A549 (cell line): ENCODE measurements at regions not wholly inside any gene's neighbourhood (a gene's known extent, or its start where the extent isn't known, plus 50 kb on each side); places are given as distances from the start of the nearest gene placed in this dataset.

ENCODE experiments used
- ATAC-seq, 2 experiments: fragments of 200-7000 bp in 1 of 2; fragments of >200 bp in 1 of 2; cut with Nextera tagmentation in 1 of 2; cut with Tn5 transposase in 1 of 2; 3 replicates each; pipeline versions ENCODE4 v1.8.0 to v1.9.1; 2018 to 2020; ENCODE audit warnings: mild to moderate bottlenecking in 1 of 2, moderate library complexity in 1 of 2
- CTCF ChIA-PET: fragments of 300-600 bp; sonication (Branson Sonifier 250); formaldehyde crosslinking; extraction: SDS; loops from one replicate; lab custom pipeline; 2021; ENCODE audit warnings: antibody characterized with exemption, inconsistent platforms; lab: Yijun Ruan, JAX
- POLR2A ChIA-PET: fragments of 350-600 bp; formaldehyde crosslinking; extraction: SDS; loops from one replicate; lab custom pipeline; 2021; ENCODE audit warnings: antibody characterized with exemption, inconsistent platforms; lab: Yijun Ruan, JAX
- DNase-seq, 2 experiments: peaks; one replicate each; pipeline versions ENCODE4 v3.0.0 to v3.0.0-alpha.2; 2011 to 2016; ENCODE audit warnings: low read depth in 1 of 2, low spot score in 1 of 2
- FAIRE-seq: peaks from 2 replicates; lab custom pipeline; 2011; peaks lifted over from hg19 to GRCh38; lab: Jason Lieb, UNC
- H3K27ac ChIP-seq, 2 experiments: fragments of >200 bp; sonication (Bioruptor Twin); formaldehyde crosslinking; 3 replicates each; pipeline ENCODE4 v1.5.1; 2016 to 2017
- H3K4me1 ChIP-seq: fragments of >200 bp; sonication (Bioruptor Twin); formaldehyde crosslinking; 3 replicates; pipeline ENCODE4 v1.6.1; 2016
- H3K4me2 ChIP-seq: fragments of >200 bp; sonication (Bioruptor Twin); formaldehyde crosslinking; 3 replicates; pipeline ENCODE4 v1.6.1; 2016
- H3K4me3 ChIP-seq: fragments of >200 bp; sonication (Bioruptor Twin); formaldehyde crosslinking; 3 replicates; pipeline ENCODE4 v1.5.1; 2016
- H3K9me3 ChIP-seq: fragments of >200 bp; sonication (Bioruptor Twin); formaldehyde crosslinking; 3 replicates; pipeline ENCODE4 v1.6.1; 2016
- ATOH8 ChIP-seq: fragments of 250-450 bp; sonication (Bioruptor Pico); IDR thresholded peaks from 2 replicates; pipeline ENCODE4 v1.5.0; 2020; ENCODE audit warnings: low read depth, mild to moderate bottlenecking, moderate library complexity
- CHD4 ChIP-seq: fragments of 200-600 bp; sonication (generic); IDR thresholded peaks from 2 replicates; pipeline ENCODE4 v1.6.1; 2016; ENCODE audit warnings: antibody characterized with exemption, mild to moderate bottlenecking, borderline replicate concordance
- EHMT2 ChIP-seq: fragments of 200-600 bp; sonication (generic); IDR thresholded peaks from 2 replicates; pipeline ENCODE4 v1.6.1; 2016; ENCODE audit warnings: antibody characterized with exemption, low read depth, mild to moderate bottlenecking, moderate library complexity
- ESRRA ChIP-seq: fragments of 150-350 bp; IDR thresholded peaks from 2 replicates; pipeline ENCODE4 v1.6.1; 2014; ENCODE audit warnings: mild to moderate bottlenecking, low read length, borderline replicate concordance
- FOXS1 ChIP-seq: fragments of 250-450 bp; sonication (Bioruptor Pico); IDR thresholded peaks from 2 replicates; pipeline ENCODE4 v1.5.0; 2020; ENCODE audit warnings: mild to moderate bottlenecking, moderate library complexity
- GATA3 ChIP-seq: IDR thresholded peaks from 2 replicates; pipeline ENCODE4 v1.6.1; 2012; ENCODE audit warnings: borderline replicate concordance
- HOXB5 ChIP-seq: fragments of 250-450 bp; sonication (Bioruptor Pico); IDR thresholded peaks from 2 replicates; pipeline ENCODE4 v1.5.0; 2020; ENCODE audit warnings: mild to moderate bottlenecking, moderate library complexity
- JUNB ChIP-seq: fragments of >200 bp; sonication (Bioruptor Twin); formaldehyde crosslinking; IDR thresholded peaks from 2 replicates; pipeline ENCODE4 v1.6.1; 2016
- PBX3 ChIP-seq: IDR thresholded peaks from 2 replicates; pipeline ENCODE4 v1.6.1; 2012
- PHF8 ChIP-seq: fragments of 200-600 bp; sonication (generic); IDR thresholded peaks from 2 replicates; pipeline ENCODE4 v1.6.1; 2016; ENCODE audit warnings: low read depth, mild to moderate bottlenecking, antibody characterized with exemption, moderate library complexity, borderline replicate concordance
- POLR2A ChIP-seq: IDR thresholded peaks from 2 replicates; pipeline ENCODE4 v1.6.1; 2012; ENCODE audit warnings: mild to moderate bottlenecking, low read length
- RAD21 ChIP-seq, 2 experiments: fragments of >200 bp in 1 of 2; sonication (Bioruptor Twin) in 1 of 2; formaldehyde crosslinking in 1 of 2; IDR thresholded peaks in 1 of 2; conservative IDR thresholded peaks in 1 of 2; 2 replicates in 1 of 2; 3 replicates in 1 of 2; pipeline ENCODE4 v1.6.1; 2012 to 2018; ENCODE audit warnings: inconsistent platforms in 1 of 2
- REST ChIP-seq: fragments of 200-600 bp; sonication (generic); IDR thresholded peaks from 2 replicates; pipeline ENCODE4 v1.6.1; 2016; ENCODE audit warnings: antibody characterized with exemption, mild to moderate bottlenecking, moderate library complexity
- TP53 ChIP-seq: fragments of 250-450 bp; sonication (Bioruptor Pico); IDR thresholded peaks from 2 replicates; pipeline ENCODE4 v1.5.0; 2021; ENCODE audit warnings: mild to moderate bottlenecking, moderate library complexity
- WGBS: methylation state at CpG from one replicate; pipeline ENCODE4 v1.1.6; 2017; ENCODE audit errors: missing lambda C conversion rate; 5-methylcytosine and 5-hydroxymethylcytosine counted together
- TF ChIP-seq, protein P1 (sequence below): fragments of >200 bp; sonication (Bioruptor Twin); formaldehyde crosslinking; IDR thresholded peaks from 2 replicates; pipeline ENCODE4 v1.6.1; 2016

GRCh38 chr4:18878561-18878960, 857.0 kb upstream of the LCORL start:
- 0% methylated on average over 1 of the region's 1 CpG for WGBS
- Histone ChIP-seq H3K4me1 (no peaks in the 10 kb centered on the region), H3K4me3 (no peak overlapping the region), H3K4me2 (no peak overlapping the region), H3K9me3 (no peaks in the 10 kb centered on the region), H3K27ac (no peak overlapping the region)
- FAIRE-seq (no peak), DNase-seq (no peak), ATAC-seq (no peak)
- TF ChIP-seq GATA3 (no peak), PBX3 (no peak), RAD21 (conservative IDR thresholded peaks at IDR 0.05 in 1 of 2, IDR thresholded peaks at IDR 0.05 in 1 of 2) (no peak), TP53 (CRISPR knock-in tag) (no peak), EHMT2 (no peak), CHD4 (no peak)
- CTCF ChIA-PET: no interaction called here
- POLR2A ChIA-PET: no interaction called here

DNA sequence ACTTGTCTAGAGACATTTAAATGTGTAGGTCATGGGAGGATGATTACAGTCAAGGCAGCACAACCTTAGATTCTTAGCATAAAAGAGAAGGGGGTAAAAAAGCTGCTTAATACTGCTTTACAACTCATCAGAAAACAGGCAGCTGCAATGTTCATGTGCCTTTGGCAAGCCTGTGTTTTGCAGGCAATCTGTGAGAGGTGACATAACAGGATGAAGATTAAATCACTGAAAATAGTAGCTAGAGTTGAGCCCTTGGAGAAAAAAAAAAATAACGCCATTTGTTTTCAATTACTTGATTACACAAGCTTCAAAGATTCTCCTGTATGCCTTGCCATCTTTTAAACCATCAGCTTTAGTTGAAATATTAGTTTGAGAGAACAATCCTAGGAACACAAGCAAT, 847.6 kb upstream of the LCORL start:
- FAIRE-seq (no peak), DNase-seq (no peak), ATAC-seq (no peak)
- H3K9me3 ChIP-seq: no peaks in the 10 kb centered on the region
- 0% methylated on average over 1 of the region's 1 CpG for WGBS
- POLR2A ChIA-PET: no interaction called here
- no peak for TF ChIP-seq CHD4
- TF ChIP-seq ATOH8: no peak
- TF ChIP-seq, protein P1, sequence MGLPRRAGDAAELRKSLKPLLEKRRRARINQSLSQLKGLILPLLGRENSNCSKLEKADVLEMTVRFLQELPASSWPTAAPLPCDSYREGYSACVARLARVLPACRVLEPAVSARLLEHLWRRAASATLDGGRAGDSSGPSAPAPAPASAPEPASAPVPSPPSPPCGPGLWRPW: no peak
- TF ChIP-seq PBX3: no peak
- no peak for TF ChIP-seq ESRRA
- TF ChIP-seq REST: no peak
- TF ChIP-seq POLR2A: no peak
- no peak for TF ChIP-seq JUNB
- TF ChIP-seq PHF8: no peak
- no peak overlapping the region for H3K4me2 ChIP-seq
- H3K4me3 ChIP-seq: no peak overlapping the region
- CTCF ChIA-PET: interaction anchor here (0.6 kb wide), 1 partner anchor 397 kb away, joined by 3 read pairs; no protein-coding TSS in a partner anchor
- no peaks in the 10 kb centered on the region for H3K4me1 ChIP-seq
- no peak overlapping the region for H3K27ac ChIP-seq

DNA sequence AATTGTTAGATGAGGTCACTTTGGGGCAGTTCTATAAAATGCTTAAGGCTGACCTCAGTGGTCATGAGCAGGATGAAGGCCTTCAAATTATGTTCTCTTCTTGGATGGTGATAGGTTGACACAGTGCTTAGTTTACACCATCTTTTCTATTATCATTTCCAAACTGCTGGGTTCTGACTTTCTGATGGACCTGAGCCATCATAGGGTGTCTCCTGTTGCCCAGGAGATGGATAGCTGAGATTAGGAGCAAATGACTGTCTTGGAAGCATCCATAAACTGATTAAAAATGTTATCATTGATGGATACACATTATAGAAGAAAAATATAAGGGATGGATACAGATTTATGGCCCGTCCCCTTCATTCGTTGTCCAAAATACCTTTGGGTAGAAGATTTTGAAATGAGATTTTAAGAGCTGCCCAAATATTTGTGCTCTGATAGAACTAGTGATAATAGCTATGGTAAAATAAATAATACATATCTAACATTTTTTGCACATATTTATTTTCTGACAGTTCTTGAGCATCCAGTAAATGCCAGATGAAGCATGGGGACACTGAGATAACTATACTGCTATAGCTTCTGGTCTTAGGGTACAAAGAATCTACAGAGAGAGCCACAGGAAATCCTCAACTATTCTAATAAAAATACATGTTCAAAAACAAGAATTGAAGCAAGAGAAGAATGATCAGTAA, 839.4 kb upstream of the LCORL start:
- CTCF ChIA-PET: no interaction called here
- WGBS: 2% methylated on average over 2 of the region's 2 CpGs
- no peak for ATAC-seq

More for the DNA sequence above, 839.4 kb upstream of the LCORL start:
- H3K4me1 ChIP-seq: no peaks in the 10 kb centered on the region
- no peak overlapping the region for H3K4me3 ChIP-seq
- H3K4me2 ChIP-seq: no peak overlapping the region
- POLR2A ChIA-PET: no interaction called here
- no peak for TF ChIP-seq REST
- TF ChIP-seq ATOH8: no peak
- TF ChIP-seq CHD4: no peak
- TF ChIP-seq FOXS1 (CRISPR knock-in tag): no peak
- no peak for TF ChIP-seq HOXB5
- H3K27ac ChIP-seq: no peak overlapping the region
- H3K9me3 ChIP-seq: no peaks in the 10 kb centered on the region
- FAIRE-seq (no peak), DNase-seq (no peak)
